Transverse colon (tissue), 4 donors: ENCODE measurements at regions not wholly inside any gene's neighbourhood (a gene's known extent, or its start where the extent isn't known, plus 50 kb on each side); places are given as distances from the start of the nearest gene placed in this dataset.

Source experiments
- EP300 ChIP-seq: sonication (generic); formaldehyde crosslinking; IDR thresholded peaks from one replicate; pipeline ENCODE4 v1.6.1; 2017; ENCODE audit warnings: antibody characterized with exemption, low read depth
- POLR2AphosphoS5 ChIP-seq, 3 donors: sonication (generic); formaldehyde crosslinking; IDR thresholded peaks; one replicate each; pipeline ENCODE4 v1.6.1; 2016; ENCODE audit warnings: antibody characterized with exemption in 3 of 3
- TF ChIP-seq, protein P1 (sequence below), 5 experiments: fragments of 200-600 bp in 3 of 5; fragments of 450-650 bp in 2 of 5; sonication (generic) in 3 of 5; IDR thresholded peaks; 1 replicate in 2 of 5; 2 replicates in 3 of 5; pipeline ENCODE4 v1.5.1; 2016 to 2017; ENCODE audit warnings: antibody characterized with exemption in 5 of 5, inconsistent platforms in 3 of 5, mild to moderate bottlenecking in 2 of 5, moderate library complexity in 1 of 5

DNA sequence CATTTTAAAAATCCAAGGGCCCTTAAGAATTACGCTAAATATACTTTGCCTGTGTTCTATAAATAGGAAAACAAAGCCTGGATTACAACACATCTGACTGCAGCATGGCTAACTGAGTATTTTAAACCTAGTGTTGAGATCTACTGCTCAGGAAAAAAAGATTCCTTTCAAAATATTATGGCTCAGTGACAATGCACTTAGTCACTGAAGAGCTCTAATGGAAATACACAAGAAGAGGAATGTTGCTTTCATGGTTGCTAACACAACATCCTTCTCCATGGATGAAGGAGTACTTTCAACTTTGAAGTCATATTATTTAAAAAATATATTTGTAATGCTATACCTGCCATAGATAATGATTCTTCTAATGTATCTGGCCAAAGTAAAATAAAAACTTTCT lies 248.3 kb upstream of the NEGR1 start:
- TF ChIP-seq EP300 (no peak), POLR2AphosphoS5 (IDR thresholded peaks at IDR 0.05) (no peak)
- TF ChIP-seq, protein P1, sequence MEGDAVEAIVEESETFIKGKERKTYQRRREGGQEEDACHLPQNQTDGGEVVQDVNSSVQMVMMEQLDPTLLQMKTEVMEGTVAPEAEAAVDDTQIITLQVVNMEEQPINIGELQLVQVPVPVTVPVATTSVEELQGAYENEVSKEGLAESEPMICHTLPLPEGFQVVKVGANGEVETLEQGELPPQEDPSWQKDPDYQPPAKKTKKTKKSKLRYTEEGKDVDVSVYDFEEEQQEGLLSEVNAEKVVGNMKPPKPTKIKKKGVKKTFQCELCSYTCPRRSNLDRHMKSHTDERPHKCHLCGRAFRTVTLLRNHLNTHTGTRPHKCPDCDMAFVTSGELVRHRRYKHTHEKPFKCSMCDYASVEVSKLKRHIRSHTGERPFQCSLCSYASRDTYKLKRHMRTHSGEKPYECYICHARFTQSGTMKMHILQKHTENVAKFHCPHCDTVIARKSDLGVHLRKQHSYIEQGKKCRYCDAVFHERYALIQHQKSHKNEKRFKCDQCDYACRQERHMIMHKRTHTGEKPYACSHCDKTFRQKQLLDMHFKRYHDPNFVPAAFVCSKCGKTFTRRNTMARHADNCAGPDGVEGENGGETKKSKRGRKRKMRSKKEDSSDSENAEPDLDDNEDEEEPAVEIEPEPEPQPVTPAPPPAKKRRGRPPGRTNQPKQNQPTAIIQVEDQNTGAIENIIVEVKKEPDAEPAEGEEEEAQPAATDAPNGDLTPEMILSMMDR (IDR thresholded peaks at IDR 0.05) = no peak
